GM10266 (cell line): ENCODE measurements at regions not wholly inside any gene's neighbourhood (a gene's known extent, or its start where the extent isn't known, plus 50 kb on each side); places are given as distances from the start of the nearest gene placed in this dataset.

Source experiments
- DNase-seq: peaks from one replicate; pipeline ENCODE4 v3.0.0; 2012; ENCODE audit errors: extremely low spot score
- CTCF ChIP-seq: IDR thresholded peaks from 2 replicates; pipeline ENCODE4 v1.5.1; 2012; ENCODE audit warnings: mild to moderate bottlenecking, low read depth; ENCODE audit not compliant: control insufficient read depth, insufficient read depth; ENCODE audit errors: missing control alignments

- TF ChIP-seq CTCF: no peak
- DNase-seq: no peak
Measured at GRCh38 chr1:208924928-208925327, 658.6 kb upstream of the CAMK1G start.

GRCh38 chr1:208928349-208929010 is 655.0 kb upstream of the CAMK1G start:
- no peak for DNase-seq
- TF ChIP-seq CTCF: no peak

GRCh38 chr1:208929575-208929974 is 653.9 kb upstream of the CAMK1G start:
- no peak for DNase-seq
- TF ChIP-seq CTCF: no peak

GRCh38 chr1:208931936-208932335 is 651.6 kb upstream of the CAMK1G start:
- no peak for DNase-seq
- TF ChIP-seq CTCF: no peak

GRCh38 chr1:208933984-208934525 is 649.5 kb upstream of the CAMK1G start:
- no peak for DNase-seq
- no peak for TF ChIP-seq CTCF

- TF ChIP-seq CTCF: no peak
- no peak for DNase-seq
Measured at GRCh38 chr1:208934933-208935332, 648.6 kb upstream of the CAMK1G start.

GRCh38 chr1:208935517-208936187 is 647.9 kb upstream of the CAMK1G start:
- TF ChIP-seq CTCF: no peak
- DNase-seq: no peak
